ENCODE measurements at regions not wholly inside any gene's neighbourhood (a gene's known extent, or its start where the extent isn't known, plus 50 kb on each side); places are given as distances from the start of the nearest gene placed in this dataset.

GRCh38 chr7:47152307-47152706, 429.6 kb downstream of the TNS3 start:
- WGBS, 4 donors = 95 to 98% (median 96%) methylated on average over 2 of the region's 2 CpGs
- intact Hi-C loops (cut with DNase I) = no loop called here
- TF ChIP-seq CTCF (IDR thresholded peaks at IDR 0.05) (no peak), POLR2A (IDR thresholded peaks at IDR 0.05) (no peak)
- H3K9me3 ChIP-seq (replicated peaks in 1 of 3) = no peaks in the 10 kb centered on the region
- H3K27ac ChIP-seq = no peak overlapping the region
- no peaks in the 10 kb centered on the region for H3K36me3 ChIP-seq (replicated peaks in 1 of 2)
- H3K4me1 ChIP-seq (replicated peaks in 1 of 2) = peaks cover 0 to 4% of the 10 kb centered on the region in 2 donors
- no peaks in the 10 kb centered on the region for H3K27me3 ChIP-seq
- DNase-seq = no peak
- no peak overlapping the region for H3K4me3 ChIP-seq

- no peak for DNase-seq
- Histone ChIP-seq H3K9me3 (replicated peaks in 1 of 3) (no peaks in the 10 kb centered on the region), H3K4me1 (replicated peaks in 1 of 2) (peaks cover 0 to 4% of the 10 kb centered on the region in 2 donors), H3K27ac (no peak overlapping the region), H3K4me3 (no peak overlapping the region), H3K27me3 (no peaks in the 10 kb centered on the region), H3K36me3 (replicated peaks in 1 of 2) (no peaks in the 10 kb centered on the region)
- TF ChIP-seq POLR2A (IDR thresholded peaks at IDR 0.05) = no peak
- no peak for TF ChIP-seq CTCF (IDR thresholded peaks at IDR 0.05)
- 32 to 87% (median 69%) methylated on average over 4 of the region's 4 CpGs for WGBS, 4 donors
- intact Hi-C loops (cut with DNase I) = no loop called here
Measured at GRCh38 chr7:47150497-47151260, 431.2 kb downstream of the TNS3 start.

- H3K4me3 ChIP-seq = no peak overlapping the region
- H3K27ac ChIP-seq = no peak overlapping the region
- H3K4me1 ChIP-seq (replicated peaks in 1 of 2) = peaks cover 0 to 4% of the 10 kb centered on the region in 2 donors
- 93 to 97% (median 96%) methylated on average over 4 of the region's 4 CpGs for WGBS, 4 donors
- H3K36me3 ChIP-seq (replicated peaks in 1 of 2) = no peaks in the 10 kb centered on the region
- no peaks in the 10 kb centered on the region for H3K27me3 ChIP-seq
- no peak for DNase-seq
- no peak for TF ChIP-seq POLR2A (IDR thresholded peaks at IDR 0.05)
- no peak for TF ChIP-seq CTCF (IDR thresholded peaks at IDR 0.05)
- no peaks in the 10 kb centered on the region for H3K9me3 ChIP-seq (replicated peaks in 1 of 3)
- intact Hi-C loops (cut with DNase I) = no loop called here
Measured at GRCh38 chr7:47149971-47150370, 431.9 kb downstream of the TNS3 start.

GRCh38 chr7:47149208-47149839, 432.6 kb downstream of the TNS3 start:
- intact Hi-C loops (cut with DNase I) = no loop called here
- H3K9me3 ChIP-seq (replicated peaks in 1 of 3) = no peaks in the 10 kb centered on the region
- H3K27me3 ChIP-seq = no peaks in the 10 kb centered on the region
- H3K4me3 ChIP-seq = no peak overlapping the region
- H3K4me1 ChIP-seq (replicated peaks in 1 of 2) = peaks cover 0 to 4% of the 10 kb centered on the region in 2 donors
- H3K36me3 ChIP-seq (replicated peaks in 1 of 2) = no peaks in the 10 kb centered on the region
- DNase-seq = no peak
- 74 to 93% (median 90%) methylated on average over 3 to 6 of the region's 6 CpGs for WGBS, 4 donors
- no peak overlapping the region for H3K27ac ChIP-seq
- TF ChIP-seq POLR2A (IDR thresholded peaks at IDR 0.05) = no peak
- TF ChIP-seq CTCF (IDR thresholded peaks at IDR 0.05) = no peak

Data from adrenal gland (tissue), 9 donors.